Stimulated activated CD4-positive, alpha-beta T cell treated with anti-CD3 and anti-CD28 coated beads, Interleukin-12 subunit alpha, Interleukin-12 subunit beta, amount 100 ng/mL, for 48 hours (primary cell): ENCODE measurements at regions not wholly inside any gene's neighbourhood (a gene's known extent, or its start where the extent isn't known, plus 50 kb on each side); places are given as distances from the start of the nearest gene placed in this dataset.
"Not testable (repeated sequence)": the region's sequence is repeated elsewhere in the genome, so short reads cannot be mapped to it uniquely, and the experiment has no call there.

Experiments
- DNase-seq, 3 donors: peaks; one replicate each; pipeline ENCODE4 v3.0.0-alpha.2; 2020; ENCODE audit warnings: low read depth in 2 of 3, low spot score in 1 of 3

DNA sequence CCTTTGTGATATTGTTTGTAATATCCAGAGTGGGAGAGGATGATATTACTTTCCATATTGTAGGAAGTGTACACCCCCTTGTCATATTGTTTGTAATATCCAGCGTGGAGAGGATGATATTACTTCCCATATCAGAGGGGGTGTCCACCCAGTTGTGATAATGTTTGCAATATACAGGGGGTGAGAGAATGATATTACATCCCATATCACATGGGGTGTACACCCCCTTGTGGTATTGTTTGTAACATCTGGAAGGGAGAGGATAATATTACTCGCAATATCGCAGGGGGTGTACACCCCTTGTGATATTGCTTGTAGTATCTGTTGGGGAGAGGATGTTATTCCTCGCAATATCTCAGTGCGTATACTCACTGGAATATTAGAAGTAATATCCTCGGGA is 61.5 kb downstream of the PRSS23 start:
- no peak for DNase-seq

DNA sequence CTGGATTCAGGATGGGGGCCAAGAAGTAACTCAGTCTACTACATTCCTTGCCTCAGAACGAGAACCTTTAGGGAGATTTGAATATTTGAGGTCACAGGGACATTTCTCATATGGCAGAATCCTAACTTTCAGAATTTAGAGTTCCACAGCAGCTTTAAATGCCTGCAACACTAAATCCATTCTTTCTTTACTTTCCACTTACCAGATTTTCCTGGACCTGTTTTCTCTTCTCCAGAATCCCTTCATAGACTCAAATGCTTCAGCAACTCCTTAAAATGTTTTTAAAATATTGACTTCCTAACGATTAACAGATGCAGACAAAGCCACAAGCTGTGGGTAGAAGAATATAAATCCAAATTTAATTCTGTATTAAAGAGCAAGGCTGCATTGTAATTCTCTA is 63.1 kb downstream of the PRSS23 start:
- DNase-seq: no peak

- no peak for DNase-seq
These were observed 65.1 kb downstream of the PRSS23 start for GRCh38 chr11:86865436-86865835.

- DNase-seq: no peak
These were observed 69.2 kb downstream of the PRSS23 start for GRCh38 chr11:86869531-86869930.

- peak; percentile 7 to 57 (median 19) for DNase-seq
These were observed 69.7 kb downstream of the PRSS23 start for GRCh38 chr11:86869966-86870570.

DNA sequence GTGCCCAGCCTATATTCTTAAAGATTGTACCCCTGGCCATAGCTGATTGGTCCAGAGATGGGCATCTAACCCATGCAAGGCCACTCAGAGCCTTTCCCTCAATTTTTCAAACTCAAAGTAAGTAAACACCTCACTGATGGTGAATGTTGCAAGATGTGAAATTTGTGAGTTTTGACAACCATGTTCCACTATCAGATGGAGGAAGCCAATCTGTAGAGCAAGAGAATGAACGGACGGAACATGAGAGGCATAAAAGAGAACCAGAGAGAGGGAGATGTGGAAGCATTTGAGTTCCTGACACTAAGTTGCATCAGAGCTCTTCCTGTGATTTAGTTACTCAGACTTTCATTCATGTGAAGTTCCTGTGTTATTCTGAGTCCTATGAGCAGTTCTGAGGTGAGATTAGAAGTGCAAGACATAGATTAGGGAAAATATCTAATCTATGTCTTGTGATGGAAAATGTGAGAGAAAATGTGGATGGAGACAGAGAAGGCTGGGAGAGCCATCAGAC is 73.3 kb downstream of the PRSS23 start:
- no peak for DNase-seq

DNA sequence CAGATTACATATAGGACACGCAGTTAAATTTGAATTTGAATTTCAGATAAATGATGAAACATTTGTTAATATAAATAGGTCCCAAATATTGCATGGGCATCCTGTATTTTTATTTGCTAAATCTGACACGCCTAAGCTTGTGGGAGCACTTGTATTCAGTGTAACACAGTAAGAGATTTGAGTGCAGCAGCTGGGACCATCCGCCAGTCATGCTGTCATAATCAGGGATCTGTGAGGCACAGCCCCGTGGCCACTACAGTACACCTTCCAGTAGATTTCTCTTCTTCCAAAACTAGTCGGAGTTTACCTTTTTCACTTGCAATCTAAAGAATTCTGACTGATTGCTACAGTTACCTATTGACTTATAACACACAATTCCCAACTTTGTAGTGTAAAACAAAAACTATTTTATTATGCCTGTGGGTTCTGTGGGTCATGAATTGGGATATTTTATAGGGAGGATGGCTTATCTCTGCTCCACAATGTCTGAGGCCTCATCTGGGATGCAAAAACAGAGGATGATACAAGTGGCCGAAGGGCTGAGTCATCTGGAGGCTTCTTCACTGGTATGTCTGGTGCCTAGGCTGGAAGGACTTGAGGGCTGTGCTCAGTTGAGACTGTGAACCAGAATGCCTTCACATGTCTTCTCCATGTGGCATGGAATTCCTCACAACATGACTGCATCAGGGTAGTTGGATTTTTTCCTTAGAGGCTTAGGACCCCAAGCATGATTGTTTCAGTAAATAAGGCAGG is 74.1 kb downstream of the PRSS23 start:
- DNase-seq: no peak

GRCh38 chr11:86876716-86877234 is 76.4 kb downstream of the PRSS23 start:
- no peak for DNase-seq

GRCh38 chr11:86877503-86877902 is 77.2 kb downstream of the PRSS23 start:
- DNase-seq: no peak

GRCh38 chr11:86879241-86879640 is 76.0 kb downstream of the FZD4 start:
- DNase-seq: not testable (repeated sequence)

GRCh38 chr11:86885311-86885710 is 69.9 kb downstream of the FZD4 start:
- DNase-seq: no peak

DNA sequence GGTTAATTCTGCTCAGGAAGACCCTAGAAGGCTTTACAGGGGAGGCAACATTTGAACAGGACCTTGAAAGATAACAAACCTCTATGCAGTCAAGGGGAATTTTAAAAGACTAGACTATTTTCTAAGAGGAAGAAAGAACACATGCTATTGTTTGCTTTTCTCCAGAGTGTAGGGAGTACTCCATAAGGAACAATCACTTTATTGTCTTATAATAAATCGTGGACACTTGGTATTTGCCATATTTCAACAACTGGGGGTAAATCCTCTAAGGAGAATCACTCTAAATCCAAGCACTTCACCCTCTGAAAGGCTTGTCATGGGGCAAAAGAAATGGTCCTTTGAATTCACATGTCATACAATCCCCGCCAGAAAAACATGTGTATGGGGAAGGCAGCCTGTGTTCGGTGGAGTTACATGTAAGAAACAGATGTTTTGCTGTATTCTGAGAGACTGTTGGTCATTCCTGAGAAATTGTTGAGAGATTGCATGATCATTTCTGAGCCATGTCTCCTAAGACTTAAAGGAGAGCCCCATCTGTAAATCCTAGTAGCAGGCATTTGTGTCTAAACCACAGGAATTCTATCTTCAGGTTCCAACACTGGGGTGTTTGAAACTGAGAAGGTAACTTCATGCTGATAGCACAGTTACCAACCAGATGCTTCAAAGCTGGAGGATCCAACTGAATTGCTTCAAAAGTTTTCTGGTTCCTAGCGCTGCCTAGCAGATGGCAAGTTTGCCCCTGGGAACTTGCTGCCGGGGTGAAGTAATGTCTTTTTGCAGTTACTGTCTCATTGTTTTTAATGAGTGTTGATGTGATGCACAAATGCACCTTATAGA is 66.8 kb downstream of the FZD4 start:
- no peak for DNase-seq

DNA sequence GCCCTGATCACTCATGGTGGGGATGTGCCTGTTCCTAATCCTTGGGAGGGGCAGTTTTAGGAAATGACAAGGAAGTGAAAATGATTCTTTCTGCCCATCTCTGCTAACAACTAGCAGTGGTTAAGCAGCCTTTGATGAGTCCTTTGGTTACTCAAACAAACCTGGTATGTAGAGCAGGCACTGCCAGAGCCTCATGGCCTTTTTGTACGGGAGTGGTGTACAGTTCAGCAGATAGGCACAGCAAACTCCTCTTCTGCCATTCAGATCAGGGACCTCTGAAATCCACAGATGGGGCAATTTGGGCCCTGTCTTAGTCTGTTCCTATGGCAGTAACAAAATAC is 66.2 kb downstream of the FZD4 start:
- DNase-seq: no peak

- DNase-seq: no peak
These were observed 64.2 kb downstream of the FZD4 start for GRCh38 chr11:86891036-86891435.

GRCh38 chr11:86893235-86893634 is 62.0 kb downstream of the FZD4 start:
- no peak for DNase-seq
